NCI-H82 treated with DMSO at 0.1 percent for 48 hours (cell line): ENCODE measurements at regions not wholly inside any gene's neighbourhood (a gene's known extent, or its start where the extent isn't known, plus 50 kb on each side); places are given as distances from the start of the nearest gene placed in this dataset.
A peak's percentile ranks its signal among the peaks of the same experiment; 100 is the strongest.

Experiments
- DNase-seq: peaks from one replicate; lab custom pipeline; 2025; ENCODE audit not compliant: unreplicated experiment; lab: John Stamatoyannopoulos, UW

GRCh38 chr2:44825702-44826101 lies 115.8 kb upstream of the SIX3 start:
- no peak for DNase-seq

DNA sequence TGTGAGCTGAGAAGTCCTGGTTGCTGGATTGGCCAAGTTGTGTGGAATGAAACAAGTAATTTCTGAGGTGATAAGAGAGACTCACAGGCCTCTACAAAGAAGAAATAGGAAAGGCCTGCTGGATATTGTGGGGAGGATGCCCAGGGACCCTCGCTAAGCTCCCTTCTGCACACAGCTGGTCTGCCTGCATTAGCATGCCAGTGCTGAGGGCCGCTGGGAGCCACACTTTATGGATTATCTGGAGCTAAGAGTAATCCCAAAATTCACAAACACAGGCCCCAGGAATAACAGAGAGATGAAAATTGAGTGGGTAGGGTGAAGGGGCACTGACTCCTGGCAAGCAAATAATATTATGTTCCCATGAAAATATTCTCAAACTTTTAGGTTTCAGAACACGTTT lies 114.9 kb upstream of the SIX3 start:
- DNase-seq, result peak; percentile 91

- no peak for DNase-seq
Measured at GRCh38 chr2:44829771-44830170, 111.7 kb upstream of the SIX3 start.

DNA sequence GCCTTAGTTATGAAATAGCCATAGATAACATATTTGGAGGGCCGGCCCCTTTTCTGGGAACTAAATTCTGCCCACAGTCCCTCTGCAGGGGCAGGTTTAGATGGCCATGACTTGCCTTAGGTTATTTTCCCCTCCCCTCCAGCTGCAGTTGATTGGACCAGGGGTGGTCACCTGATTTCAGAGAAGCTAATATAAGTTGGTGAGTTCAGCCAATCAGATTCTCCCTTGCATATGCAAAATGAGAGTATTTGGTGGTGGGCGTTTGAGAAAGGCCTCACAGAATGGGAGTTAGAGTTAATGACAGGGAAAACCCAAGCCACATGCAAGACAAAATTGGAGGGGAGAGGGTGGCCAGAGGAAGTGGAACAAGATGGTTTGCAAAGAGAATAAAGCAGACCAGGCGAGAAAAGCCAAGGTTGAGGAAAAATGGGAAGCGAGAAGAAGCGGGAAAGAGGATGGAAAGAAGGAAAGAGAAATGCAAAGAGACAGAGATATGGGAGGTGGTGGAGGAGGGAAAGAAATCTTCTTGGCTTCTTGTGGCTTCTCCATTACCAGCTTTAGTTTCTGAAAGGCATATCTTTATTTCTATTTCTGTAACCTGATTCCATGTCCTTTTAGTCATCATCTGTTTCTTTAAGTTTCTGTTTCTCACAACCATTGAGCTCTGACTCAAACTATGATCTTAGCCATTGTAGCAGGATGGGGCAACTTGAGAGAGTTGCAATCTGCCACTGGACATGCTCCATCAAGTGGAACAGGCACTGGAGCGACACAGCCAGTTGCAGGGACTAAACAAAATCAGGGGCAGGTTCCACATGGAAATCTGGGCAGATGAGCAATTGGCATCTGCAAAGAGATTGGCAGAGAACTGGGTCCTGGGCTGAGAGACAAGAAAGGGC lies 108.1 kb upstream of the SIX3 start:
- DNase-seq, result no peak

DNA sequence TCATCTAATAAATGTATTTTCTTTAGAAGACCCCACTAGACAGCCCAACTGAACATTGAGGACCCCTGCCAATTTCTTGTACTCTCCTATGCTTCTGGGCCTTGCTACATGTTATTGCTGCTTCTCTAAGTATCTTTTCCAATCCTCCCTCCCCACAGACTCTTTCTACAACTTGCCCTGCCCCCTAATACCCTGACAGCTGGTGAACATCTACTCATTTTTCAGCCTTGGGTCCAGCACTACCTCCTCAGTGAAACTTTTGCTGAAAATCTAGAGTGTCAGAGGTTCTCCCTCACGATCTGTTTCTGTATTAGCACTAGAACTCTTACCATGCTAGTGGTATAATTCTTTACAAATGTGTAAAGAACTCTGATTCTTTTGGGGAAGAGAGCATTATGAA lies 106.8 kb upstream of the SIX3 start:
- DNase-seq, result peak; percentile 65

DNA sequence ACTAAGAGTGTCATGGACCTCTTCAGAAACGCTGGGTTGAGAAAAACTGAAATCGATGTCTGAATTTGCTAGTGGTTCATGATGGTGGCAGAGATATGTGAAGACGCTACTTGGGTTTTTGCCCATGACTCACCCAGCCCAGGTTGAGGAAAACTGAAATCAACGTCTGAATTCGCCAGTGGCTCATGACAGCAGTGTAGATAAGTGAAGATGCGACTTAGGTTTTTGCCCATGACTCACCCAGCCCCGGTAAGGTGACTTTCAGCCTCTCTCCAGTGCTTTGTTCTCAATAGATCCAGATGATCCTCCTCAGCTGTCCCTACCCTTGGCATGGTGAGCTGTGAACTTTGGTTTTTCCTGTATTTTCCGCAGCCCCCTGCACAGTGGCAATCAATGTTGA lies 105.3 kb upstream of the SIX3 start:
- no peak for DNase-seq

DNA sequence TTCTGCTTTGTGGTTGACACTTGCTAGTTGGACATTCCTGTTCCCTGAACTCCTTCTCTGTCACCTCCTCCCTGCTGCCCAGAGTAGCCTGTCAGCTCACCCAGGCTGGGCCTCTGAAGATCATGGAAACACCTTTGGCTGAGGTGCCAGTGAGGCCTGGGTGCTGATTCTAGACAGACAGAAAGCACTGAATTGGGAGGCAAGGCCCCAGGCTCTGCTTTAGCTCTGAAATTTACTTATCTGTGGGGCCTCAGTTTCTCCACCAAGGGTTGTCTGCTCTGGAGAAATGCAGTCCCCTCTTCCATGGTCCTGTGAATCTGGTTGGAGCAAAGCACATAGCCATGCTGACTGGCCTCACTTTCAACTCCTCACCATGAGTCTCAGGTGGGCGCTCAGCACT lies 104.6 kb upstream of the SIX3 start:
- DNase-seq, result no peak

DNA sequence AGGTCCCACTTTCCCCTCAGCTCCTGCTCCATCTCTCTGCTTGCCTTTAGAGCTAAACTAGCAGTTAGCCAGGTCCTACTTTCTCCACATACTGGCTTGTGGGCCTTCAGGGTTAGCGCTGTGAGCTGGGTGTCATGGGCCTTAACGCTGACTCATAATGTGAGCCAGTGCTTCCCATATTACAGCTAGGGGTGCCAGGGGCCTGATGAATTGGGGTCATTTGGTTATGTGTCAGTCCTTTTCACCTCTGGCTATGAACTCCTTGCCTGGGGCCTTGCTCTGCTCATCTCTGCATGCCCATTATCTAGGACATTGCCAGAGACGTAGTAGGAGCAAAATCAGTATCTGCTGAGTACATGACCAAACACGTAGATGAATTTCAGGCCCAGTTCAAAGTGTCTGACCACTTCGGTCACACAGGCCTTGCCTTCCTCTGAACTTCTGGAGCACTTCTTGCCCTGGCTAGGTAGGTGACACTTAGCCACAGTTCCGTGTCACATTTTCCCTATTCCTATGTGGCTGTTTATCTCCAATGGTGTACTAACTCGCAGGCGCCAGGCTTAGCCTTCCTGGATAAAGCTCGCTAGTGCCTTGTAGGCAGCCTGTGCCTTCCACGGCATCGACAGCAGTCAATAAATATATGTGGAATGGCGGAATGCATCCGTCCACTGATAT lies 103.2 kb upstream of the SIX3 start:
- DNase-seq, result no peak

DNA sequence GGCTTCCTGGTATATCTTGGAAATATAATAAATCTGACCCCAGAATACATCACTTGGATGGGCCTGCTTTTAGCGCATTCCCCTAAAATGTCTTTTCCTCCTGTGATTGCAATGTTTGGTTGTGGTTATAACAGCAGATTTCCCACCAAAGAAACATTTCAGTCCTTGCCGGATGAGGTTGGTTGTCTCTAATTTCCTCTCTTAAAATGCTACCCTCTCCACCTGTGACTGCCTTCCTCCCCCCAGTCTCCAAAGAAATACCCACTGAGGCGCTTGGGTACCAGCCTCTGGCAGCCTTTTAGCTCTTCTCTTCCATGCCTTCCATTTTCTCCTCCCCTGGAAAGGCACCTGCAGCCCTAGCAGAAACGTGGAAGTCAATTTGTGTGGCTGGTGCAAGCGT lies 102.1 kb upstream of the SIX3 start:
- no peak for DNase-seq

DNA sequence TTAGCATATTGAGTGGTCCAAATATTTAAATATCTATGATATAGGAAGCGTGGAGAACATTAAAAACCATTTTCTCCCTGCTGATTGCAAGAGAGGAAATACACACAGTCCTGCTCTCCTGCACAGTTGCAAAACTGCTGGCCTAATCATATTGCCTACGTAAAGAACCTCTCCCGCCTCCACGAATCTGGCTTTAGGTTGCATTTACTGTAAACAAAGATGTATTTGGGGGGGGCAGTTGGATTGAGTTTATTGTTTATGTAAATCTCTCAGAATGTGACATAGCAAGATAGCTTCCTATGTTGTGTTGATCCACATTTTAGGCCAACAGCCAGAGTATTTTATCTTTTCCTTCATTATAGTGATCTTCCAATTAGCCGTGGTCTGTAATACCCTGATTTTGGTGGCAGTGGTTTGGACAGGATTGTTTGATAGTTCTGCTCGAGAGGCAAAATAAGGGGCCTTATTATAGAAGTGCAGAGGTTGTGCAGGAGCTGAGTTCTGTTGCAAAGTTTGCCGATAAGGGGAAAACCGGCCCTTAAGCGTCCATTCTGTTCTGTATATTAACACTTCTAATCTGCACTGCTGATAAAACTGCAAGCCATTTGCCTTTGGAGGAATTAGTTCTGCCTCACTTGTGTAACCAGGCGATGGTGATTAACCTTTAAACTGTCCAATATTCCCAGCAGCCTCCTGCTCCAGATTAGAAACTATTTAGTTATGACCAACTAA lies 101.6 kb upstream of the SIX3 start:
- DNase-seq, result peak; percentile 47

DNA sequence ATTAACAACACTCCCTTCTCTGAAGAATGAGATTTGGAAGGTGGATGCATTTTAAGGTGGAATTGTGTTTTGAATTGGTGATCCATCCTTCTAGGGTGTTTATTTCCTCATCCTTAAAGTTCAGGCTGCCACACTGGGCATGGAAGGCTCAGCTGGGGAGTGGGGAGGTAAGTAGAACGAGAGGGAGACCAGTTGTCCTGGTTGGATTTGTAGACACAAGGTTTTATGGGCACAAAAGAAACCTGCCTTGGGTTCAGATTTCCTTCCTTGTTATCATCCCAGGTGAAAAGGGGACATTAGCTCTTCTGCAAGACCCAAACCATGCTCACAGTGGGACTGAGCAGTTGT lies 101.0 kb upstream of the SIX3 start:
- DNase-seq, result no peak

DNA sequence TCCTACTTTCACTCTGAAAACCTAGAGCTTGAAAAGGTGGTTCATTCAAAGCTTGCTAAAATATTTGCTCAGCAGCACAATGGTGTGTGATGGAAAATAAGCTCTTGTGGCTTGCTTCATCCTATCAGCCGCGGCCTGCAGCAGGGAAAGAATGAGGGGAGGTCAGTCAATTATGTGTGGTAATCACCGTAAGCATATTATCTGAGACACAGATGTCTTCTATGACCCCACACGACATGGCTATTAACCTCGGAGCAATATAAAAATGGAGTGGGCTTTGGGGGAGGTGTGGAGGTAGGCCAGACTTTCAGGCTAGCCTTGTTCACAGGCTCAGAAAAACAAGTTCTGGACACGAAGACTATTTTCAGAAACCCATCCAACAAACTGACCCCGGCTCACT lies 98.4 kb upstream of the SIX3 start:
- peak; percentile 97 for DNase-seq

DNA sequence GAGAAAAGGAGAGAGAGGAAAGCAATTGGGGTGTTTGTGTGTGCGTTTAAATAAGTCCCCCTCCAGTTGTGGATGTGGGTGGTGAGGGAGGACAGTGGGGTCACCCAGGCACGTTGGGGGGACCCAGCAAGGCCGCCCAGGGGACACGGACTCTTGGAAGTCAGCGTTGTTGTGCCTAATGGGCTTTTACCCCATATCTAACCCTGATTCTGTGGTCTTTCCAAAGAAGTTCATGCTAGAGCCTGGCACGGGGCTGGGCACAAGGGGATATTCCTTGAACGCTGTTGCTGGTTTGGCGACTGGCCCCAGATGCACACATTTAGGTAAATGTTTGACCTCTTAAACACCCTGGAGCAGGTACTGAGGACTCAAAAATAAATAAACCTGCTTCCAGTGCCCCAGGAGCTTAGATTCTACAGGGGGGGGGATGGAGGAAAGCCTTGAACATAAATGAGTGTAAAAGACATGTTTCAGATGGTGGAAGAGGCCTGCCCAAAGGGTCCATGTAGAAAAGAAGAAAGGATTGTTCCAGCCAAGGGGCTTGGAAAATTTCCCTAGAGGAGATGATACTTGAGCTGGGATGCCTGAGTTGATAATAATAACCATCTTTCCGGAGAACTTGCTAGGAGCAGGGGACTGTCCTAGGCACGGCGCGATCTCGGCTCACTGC lies 97.7 kb upstream of the SIX3 start:
- no peak for DNase-seq

DNA sequence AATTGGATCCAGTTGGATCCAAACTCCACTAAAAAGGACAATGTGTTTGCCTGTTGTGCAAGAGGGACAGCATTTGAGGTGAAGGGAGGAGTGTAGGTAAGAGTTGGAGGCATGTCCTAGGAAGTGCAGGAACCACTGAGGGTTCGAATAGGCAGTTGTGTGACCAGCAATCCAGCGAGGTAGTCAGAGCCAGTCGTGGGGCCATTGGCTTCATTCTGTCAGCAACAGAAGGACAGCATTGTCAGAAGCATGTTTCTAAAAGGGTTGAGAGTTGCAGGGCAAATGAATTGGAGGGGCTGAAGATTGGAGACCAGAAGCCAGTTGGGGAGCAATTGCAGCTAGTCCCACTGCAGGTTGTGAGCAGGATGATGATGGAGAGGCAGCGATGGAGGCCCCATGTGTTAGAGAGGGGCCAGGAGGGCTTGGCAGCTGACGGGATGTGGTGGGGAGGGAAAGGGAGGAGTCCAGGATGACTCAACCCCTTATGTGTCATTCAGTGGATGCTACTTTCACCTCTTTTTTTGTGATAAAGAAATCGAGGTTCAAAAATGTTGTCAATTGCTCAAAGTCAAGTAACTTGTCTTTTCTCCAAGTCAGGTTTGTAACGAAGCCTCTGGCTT lies 96.7 kb upstream of the SIX3 start:
- DNase-seq, result no peak

- no peak for DNase-seq
Measured at GRCh38 chr2:44848026-44848425, 93.5 kb upstream of the SIX3 start.

DNA sequence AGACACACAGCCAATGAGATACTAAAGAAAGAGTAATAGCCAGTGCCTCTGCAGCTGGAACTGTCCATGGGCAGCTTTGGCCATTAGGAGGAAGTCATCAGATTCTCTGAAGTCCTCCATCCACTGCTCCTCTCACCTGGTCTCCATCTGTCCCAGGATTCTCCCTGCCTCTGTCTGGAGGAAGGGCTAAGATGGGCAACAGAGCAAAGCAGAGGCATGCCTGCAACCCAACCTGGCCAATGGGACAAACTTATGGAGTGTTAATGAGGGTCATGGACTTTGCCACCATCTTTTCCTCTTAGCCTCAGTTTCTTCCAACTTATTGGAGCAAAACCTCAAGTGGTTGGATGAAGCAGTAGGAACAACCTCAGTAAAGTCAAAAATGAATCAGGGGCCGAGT lies 91.5 kb upstream of the SIX3 start:
- no peak for DNase-seq

DNA sequence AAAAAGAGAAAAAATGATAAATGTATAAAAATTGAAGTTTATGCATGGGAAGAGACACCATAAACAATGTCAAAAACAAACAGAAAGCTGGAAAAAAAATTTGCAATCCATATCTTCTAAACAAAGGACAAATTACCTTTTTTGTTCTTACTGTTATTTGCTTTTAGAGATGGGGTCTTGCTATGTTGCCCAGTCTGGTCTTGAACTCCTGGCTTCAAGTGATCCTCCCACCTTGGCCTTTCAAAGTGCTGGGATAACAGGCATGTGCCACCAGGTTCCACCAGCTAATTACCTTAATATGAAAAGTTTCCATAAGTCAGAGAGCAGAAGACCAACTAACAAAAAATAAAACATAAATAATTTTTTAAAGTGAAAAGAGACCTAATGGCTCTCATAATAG lies 90.0 kb upstream of the SIX3 start:
- DNase-seq, result no peak

DNA sequence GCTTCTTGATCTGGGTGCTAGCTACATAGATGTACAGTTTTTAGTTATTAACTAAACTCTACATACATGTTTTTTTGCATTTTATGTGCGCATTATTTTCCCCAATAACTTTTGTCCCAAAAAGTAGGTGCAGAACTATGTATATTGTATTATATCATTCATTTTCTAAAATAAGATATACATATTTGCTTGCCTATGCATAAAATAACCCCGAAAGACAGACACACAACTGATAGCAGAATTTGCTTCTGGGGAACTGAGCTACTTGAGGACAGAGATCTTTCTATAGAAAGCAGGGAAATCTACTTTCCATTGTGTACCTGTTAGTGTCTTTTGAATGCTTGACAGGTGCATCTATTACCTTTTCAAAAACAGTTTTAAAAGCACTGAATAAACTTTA lies 88.9 kb upstream of the SIX3 start:
- DNase-seq, result no peak

DNA sequence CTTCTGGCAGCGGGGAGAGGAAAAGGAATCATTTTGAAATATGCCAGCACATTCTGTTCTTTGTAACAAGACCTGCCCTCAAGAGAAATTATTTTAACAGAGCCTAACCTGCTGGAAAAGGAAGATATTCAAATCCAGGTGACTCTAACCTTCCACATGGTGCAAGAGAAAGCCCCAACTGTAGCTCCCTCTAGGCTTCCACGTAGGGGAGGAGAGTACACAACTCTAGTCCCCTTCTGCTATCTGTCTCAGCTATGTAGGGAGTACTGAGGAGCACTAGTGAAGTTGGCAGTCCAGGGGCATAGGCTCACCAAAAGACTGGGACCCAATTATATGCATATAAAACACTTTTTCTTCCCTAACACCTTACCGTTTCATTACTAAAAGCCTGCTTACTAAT lies 82.2 kb upstream of the SIX3 start:
- no peak for DNase-seq

- no peak for DNase-seq
Measured at GRCh38 chr2:44866152-44866551, 75.3 kb upstream of the SIX3 start.

- DNase-seq, result no peak
Measured at GRCh38 chr2:44869761-44870160, 71.7 kb upstream of the SIX3 start.
